ENCODE measurements at regions not wholly inside any gene's neighbourhood (a gene's known extent, or its start where the extent isn't known, plus 50 kb on each side); places are given as distances from the start of the nearest gene placed in this dataset.

GRCh38 chr3:116947148-116947547 is 237.6 kb downstream of the TUSC7 start:
- TF ChIP-seq POLR2AphosphoS5 (IDR thresholded peaks at IDR 0.05) = no peak
- TF ChIP-seq CTCF (IDR thresholded peaks at IDR 0.05) = no peak
